ENCODE measurements at regions not wholly inside any gene's neighbourhood (a gene's known extent, or its start where the extent isn't known, plus 50 kb on each side); places are given as distances from the start of the nearest gene placed in this dataset.

DNA sequence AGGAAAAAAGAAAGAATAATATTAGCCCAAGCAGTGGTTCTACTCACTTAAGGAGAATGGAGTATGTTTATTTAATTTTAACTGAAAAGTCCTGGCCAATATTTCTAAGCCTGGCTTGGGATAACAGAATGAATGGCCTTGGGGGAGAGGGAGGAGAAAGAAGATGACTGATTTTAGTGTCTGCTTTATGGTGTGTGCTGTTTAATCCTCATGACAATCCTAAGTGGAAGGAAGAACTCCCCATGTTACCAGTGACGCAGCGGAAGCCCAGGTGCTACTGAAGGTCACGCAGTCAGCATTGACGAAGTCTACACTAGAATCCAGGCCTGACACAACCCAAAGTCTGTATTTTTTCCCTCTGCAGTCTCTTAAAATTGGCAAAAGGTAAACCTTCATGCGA, 50.5 kb downstream of the PALM2AKAP2 start:
- DNase-seq = no peak

GRCh38 chr9:109831998-109832658, 52.1 kb downstream of the PALM2AKAP2 start:
- DNase-seq = no peak

DNA sequence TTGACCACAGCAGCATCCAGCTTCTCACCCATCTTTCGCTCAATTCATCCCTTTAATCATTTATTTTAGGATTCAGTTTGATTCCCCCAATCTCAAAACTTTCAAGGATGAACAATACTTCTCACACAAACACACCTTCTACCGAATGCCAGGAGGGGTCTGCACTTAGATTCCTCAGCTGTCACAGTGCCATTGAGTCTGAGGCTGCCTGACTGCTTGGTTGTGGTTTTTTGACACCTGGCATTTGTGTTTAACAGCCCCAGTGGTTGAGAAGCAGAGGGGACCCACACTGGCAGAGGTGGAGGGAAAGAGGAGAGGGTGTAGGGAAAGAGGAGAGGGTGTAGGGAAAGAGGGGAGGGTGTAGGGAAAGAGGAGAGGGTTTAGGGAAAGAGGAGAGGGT, 54.9 kb downstream of the PALM2AKAP2 start:
- DNase-seq = no peak

GRCh38 chr9:109843641-109844040, 63.6 kb downstream of the PALM2AKAP2 start:
- peak; percentile 86 for DNase-seq

GRCh38 chr9:109845226-109845625, 65.2 kb downstream of the PALM2AKAP2 start:
- no peak for DNase-seq

GRCh38 chr9:109846776-109847175, 66.8 kb downstream of the PALM2AKAP2 start:
- DNase-seq = peak; percentile 49

DNA sequence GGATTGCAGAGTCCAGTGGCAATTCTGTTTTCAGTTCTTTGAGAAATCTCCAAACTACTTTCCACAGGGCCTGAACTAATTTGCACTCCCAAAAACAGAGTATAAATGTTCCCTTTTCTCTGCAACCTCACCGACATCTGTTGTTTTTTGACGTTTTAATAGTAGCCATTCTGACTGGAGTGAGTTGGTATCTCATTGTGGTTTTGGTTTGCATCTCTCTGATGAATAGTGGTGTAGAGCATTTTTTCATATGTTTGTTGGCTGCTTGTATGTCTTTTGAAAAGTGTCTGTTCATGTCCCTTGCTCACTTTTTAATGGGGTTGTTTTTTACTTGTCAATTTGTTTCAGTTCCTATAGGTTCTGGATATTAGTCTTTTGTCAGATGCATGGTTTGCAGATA, 72.6 kb downstream of the PALM2AKAP2 start:
- no peak for DNase-seq

DNA sequence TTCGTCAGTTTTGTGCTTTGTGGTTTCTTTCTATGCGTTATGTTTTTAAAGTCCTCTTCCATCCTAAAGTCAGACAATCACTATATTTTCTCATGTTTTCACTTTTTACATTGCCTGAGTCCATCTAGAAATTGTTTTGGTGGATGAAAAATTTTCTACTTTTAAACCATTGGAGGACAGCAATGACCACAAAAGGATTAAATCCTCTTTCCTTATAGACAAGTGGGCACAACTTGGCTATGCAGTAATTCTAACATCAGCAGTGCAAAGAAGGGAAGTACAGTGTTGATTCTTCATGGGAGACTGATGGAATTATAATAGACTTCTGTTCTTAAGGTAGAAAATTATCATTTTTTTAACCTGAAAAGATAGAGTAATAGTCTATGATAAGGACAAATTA, 75.5 kb downstream of the PALM2AKAP2 start:
- no peak for DNase-seq

DNA sequence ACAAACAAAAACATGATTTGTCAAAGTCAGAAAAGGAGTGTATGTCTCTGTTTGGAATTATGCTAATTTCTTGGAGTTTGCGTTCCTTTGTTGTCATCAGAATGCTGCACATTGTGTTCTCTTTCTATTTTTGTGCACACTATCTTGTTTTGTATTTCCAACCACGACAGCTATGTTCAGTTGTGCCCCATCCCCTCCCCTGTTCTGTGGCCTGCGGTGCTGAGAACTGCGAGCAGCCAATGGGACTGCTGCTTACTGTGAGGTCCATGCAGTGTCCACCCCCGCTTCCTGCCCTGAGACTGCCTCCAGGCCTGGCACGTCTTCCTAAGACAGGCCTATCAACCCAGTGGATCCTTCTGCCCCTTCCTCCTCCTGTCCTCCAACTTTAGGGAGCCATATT, 76.8 kb downstream of the PALM2AKAP2 start:
- DNase-seq = peak; percentile 57

- no peak for DNase-seq
Observed at GRCh38 chr9:109857336-109857735, 77.3 kb downstream of the PALM2AKAP2 start.

GRCh38 chr9:109859447-109859846, 79.4 kb downstream of the PALM2AKAP2 start:
- DNase-seq = no peak

DNA sequence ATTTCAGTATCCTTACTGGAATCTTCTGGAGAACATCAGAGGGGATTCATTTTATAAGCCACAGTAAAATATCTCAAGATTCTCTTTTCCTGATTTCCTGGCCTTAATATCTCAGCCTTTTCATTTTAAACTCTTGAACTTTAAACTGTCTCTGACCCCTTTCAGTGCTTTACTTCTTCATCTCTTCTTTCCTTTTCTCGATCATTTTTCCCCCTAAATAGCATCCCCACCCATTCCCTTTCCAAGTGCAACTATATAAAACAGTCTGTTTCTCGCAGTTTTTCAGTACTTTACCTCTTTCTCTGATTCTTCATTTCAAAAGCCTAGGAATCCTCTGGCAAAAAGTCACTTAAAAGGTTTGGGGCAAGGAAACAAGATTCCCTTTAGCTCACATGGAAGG, 80.5 kb downstream of the PALM2AKAP2 start:
- no peak for DNase-seq

DNA sequence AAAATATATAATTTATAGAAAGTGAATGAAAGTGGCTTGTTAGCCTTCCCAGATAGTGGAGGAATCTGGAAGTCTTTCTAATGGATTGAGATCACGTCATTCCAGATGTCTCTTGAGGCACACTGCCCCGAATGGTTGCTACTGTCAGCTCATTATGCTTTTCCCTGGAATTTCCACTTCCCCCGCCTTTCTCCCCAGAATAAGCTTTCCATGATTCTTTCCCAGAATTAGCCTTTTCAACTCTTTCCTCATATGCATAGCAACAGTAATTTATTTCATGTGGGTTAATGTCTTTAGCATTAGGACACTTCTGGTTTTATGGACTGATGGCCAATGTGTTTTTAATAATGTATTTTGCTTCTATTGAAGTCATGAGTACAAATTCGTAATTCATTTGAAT, 81.5 kb downstream of the PALM2AKAP2 start:
- DNase-seq = peak; percentile 60

- no peak for DNase-seq
Observed at GRCh38 chr9:109861918-109862317, 81.9 kb downstream of the PALM2AKAP2 start.

DNA sequence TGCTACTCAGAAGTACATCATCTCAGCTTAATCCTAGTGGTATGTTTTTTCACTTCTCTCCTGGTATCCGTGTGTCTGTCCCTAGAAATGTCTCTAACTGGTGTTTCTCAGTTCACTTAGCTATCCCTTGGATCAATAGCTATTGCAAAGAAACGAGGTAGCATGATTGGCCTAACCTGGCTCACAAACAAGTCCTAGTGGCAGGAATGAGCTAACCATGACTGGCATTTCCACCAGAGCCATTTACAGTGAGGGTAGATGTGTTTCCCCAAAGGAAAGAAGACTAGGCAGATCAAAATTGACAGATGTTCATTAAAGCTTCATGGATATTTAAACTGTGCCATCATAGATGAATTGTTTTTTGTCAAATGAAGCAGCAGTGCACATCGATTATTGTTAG, 82.5 kb downstream of the PALM2AKAP2 start:
- DNase-seq = no peak

DNA sequence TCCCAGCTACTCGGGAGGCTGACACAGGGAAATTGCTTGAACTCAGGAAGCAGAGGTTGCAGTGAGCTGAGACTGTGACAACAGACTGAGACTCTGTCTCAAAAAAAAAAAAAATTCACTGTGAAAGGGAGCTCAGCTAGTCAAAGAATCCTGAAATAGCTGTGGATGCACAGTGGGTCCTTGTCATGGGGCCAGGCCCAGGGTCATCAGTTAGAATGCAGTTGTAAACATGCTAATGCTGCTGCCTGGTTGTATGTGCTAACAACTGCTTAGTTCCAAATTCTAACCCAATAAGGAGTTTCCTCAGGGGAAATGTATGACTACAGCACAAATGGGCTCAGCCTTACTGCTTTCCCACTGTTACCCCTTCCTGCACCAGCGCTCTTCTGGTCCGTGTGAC, 84.0 kb downstream of the PALM2AKAP2 start:
- DNase-seq = no peak

DNA sequence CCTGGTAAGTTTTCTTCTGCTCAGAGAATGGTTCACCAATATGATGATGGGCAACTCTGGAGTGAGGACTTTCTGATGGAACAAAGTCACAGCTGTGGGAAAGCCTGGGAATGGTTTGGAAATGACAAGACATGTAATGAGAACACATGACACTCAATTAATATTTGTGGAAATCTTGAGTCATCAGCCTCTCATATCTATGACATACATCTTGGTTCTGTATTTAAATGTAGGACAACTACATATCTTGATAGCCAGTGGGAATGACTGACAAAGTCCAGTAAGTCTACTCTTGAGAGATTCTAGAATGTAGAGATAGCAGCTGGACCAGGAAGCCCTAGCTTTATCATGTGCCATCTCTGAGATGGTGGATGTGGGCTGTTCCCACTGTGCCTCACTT, 85.5 kb downstream of the PALM2AKAP2 start:
- DNase-seq = no peak

DNA sequence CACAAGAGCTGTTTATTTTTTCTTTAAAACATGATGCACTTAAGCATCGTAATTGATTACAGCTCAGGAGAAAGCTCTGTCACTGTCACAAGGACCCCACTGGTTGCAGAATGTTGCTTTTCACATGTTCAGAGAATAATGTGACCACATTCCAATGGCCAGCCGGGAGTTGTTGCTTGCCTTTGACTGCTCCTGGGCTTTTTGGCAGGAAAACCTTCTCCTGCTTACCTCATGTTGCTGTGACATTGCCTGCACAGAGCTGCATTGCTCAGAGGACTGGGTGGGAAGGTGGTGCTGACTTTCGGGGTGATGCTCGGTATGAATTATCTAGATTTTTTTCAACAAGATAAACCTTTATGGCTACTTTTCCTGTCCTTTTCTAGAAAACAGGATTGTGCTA, 88.2 kb downstream of the PALM2AKAP2 start:
- DNase-seq = no peak

GRCh38 chr9:109868722-109869121, 88.7 kb downstream of the PALM2AKAP2 start:
- no peak for DNase-seq

- DNase-seq = no peak
Observed at GRCh38 chr9:109870365-109870764, 90.4 kb downstream of the PALM2AKAP2 start.

DNA sequence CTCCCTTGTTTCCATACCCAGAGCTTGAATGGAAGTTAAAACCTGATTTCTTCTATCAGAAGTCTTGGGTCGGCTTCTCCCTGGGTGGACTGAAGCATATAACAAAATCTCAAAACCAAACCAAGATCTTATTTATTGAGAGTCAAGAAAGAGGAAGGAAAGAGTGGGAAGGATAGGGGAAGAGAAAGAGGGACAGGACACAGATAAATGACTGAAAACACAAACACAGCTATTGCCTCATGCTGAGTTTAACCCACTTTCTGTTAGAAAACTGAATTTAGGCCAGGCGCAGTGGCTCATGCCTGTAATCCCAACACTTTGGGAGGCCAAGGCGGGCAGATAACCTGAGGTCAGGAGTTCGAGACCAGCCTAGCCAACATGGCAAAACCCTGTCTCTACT, 92.9 kb downstream of the PALM2AKAP2 start:
- no peak for DNase-seq

GRCh38 chr9:109875495-109876129, 95.6 kb downstream of the PALM2AKAP2 start:
- no peak for DNase-seq

- DNase-seq = no peak
Observed at GRCh38 chr9:109880276-109881169, 100.5 kb downstream of the PALM2AKAP2 start.

GRCh38 chr9:109883623-109884022, 103.6 kb downstream of the PALM2AKAP2 start:
- no peak for DNase-seq
